ENCODE measurements at regions not wholly inside any gene's neighbourhood (a gene's known extent, or its start where the extent isn't known, plus 50 kb on each side); places are given as distances from the start of the nearest gene placed in this dataset.

DNA sequence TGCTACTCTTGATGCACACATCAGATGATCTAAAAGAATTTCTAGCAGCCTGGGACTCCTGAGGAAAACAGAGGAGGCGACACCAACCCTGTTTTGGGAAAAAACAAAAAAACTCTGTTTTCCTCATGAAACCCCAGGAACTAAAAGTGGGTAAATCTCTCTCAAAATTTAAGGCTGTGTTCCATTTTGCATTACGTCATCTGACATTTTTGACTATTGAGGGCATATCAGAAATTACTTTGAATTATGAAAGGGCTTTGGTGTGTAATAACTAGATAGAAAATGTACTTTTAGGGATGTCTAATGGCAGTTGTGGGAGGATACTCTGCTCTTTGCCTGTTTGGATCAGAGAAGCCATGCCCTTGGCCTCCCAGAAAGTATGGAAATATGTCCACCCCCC lies 963.0 kb downstream of the CNTNAP5 start:
- TF ChIP-seq, protein P1, sequence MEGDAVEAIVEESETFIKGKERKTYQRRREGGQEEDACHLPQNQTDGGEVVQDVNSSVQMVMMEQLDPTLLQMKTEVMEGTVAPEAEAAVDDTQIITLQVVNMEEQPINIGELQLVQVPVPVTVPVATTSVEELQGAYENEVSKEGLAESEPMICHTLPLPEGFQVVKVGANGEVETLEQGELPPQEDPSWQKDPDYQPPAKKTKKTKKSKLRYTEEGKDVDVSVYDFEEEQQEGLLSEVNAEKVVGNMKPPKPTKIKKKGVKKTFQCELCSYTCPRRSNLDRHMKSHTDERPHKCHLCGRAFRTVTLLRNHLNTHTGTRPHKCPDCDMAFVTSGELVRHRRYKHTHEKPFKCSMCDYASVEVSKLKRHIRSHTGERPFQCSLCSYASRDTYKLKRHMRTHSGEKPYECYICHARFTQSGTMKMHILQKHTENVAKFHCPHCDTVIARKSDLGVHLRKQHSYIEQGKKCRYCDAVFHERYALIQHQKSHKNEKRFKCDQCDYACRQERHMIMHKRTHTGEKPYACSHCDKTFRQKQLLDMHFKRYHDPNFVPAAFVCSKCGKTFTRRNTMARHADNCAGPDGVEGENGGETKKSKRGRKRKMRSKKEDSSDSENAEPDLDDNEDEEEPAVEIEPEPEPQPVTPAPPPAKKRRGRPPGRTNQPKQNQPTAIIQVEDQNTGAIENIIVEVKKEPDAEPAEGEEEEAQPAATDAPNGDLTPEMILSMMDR (IDR thresholded peaks at IDR 0.05): no peak
- TF ChIP-seq POLR2A (IDR thresholded peaks at IDR 0.05): no peak
